Mesothelial cell of epicardium (in vitro differentiated cells): ENCODE measurements at regions not wholly inside any gene's neighbourhood (a gene's known extent, or its start where the extent isn't known, plus 50 kb on each side); places are given as distances from the start of the nearest gene placed in this dataset.

Experiments used
- DNase-seq, 2 experiments: peaks; one replicate each; pipeline ENCODE4 v3.0.0; 2021; ENCODE audit warnings: low spot score in 2 of 2; ENCODE audit not compliant: unreplicated experiment in 2 of 2
- H3K27ac Mint-ChIP-seq: 2 replicates; pipeline ENCODE4 v1.8.0; 2021; ENCODE audit warnings: mixed read lengths
- H3K27me3 Mint-ChIP-seq: 2 replicates; pipeline ENCODE4 v1.8.0; 2021; ENCODE audit warnings: low read depth, mixed read lengths
- H3K36me3 Mint-ChIP-seq: 2 replicates; pipeline ENCODE4 v1.8.0; 2021; ENCODE audit warnings: mixed read lengths
- H3K4me1 Mint-ChIP-seq: 2 replicates; pipeline ENCODE4 v1.8.0; 2021; ENCODE audit warnings: mixed read lengths
- H3K4me3 Mint-ChIP-seq: 2 replicates; pipeline ENCODE4 v1.8.0; 2021; ENCODE audit warnings: mild to moderate bottlenecking, moderate library complexity, mixed read lengths
- H3K9me3 Mint-ChIP-seq: 2 replicates; pipeline ENCODE4 v1.8.0; 2021; ENCODE audit warnings: mixed read lengths
- CTCF ChIP-seq: fragments of 200-600 bp; sonication (generic); IDR thresholded peaks from one replicate; pipeline ENCODE4 v1.5.0; 2021; ENCODE audit warnings: antibody characterized with exemption; ENCODE audit not compliant: unreplicated experiment

DNA sequence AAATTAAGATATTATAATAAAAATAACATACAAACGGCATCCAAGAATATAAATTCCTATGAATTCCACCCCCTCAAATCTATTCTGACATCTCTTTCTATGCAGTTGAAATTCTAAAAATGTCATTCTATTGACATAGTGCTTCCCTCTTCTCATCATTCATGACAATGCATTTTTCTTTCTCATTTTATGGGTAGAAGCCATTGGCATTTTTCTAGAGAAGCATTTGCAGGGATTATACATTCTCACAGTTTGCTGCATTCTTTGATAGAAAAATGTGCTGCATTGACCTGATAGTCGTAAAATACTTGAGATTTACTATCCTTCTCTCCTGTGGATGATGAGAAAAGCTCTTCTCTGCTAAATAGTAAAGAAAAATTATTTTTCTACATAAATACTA, 760.9 kb upstream of the ACO1 start:
- Mint-ChIP-seq H3K4me1 (no peaks in the 10 kb centered on the region), H3K27me3 (no peaks in the 10 kb centered on the region), H3K27ac (no peak overlapping the region), H3K9me3 (peaks cover 4% of the 10 kb centered on the region), H3K4me3 (no peak overlapping the region), H3K36me3 (no peaks in the 10 kb centered on the region)
- DNase-seq = no peak
- TF ChIP-seq CTCF = no peak

DNA sequence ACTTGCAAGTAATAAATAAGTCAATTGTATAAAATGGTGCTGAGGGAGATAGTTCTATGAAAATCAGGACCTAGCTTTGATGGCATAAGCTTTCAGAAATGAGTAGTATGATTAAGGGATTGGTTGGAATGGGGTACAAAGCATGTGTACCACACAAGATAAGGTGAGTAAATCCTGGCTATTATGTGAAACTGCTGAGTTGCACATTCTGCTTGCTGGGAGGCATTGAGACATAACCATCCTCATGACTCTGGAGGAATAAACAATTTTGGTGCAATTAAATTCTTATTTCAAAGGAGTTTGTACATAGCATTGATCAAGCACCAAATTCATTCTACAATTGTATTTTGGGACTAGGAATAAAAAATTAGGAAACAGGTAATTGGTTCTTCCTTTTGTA, 755.2 kb upstream of the ACO1 start:
- no peaks in the 10 kb centered on the region for H3K27me3 Mint-ChIP-seq
- no peak for TF ChIP-seq CTCF
- no peak overlapping the region for H3K27ac Mint-ChIP-seq
- H3K9me3 Mint-ChIP-seq = peaks cover 4% of the 10 kb centered on the region
- no peak for DNase-seq
- no peaks in the 10 kb centered on the region for H3K4me1 Mint-ChIP-seq
- H3K4me3 Mint-ChIP-seq = no peak overlapping the region
- no peaks in the 10 kb centered on the region for H3K36me3 Mint-ChIP-seq

DNA sequence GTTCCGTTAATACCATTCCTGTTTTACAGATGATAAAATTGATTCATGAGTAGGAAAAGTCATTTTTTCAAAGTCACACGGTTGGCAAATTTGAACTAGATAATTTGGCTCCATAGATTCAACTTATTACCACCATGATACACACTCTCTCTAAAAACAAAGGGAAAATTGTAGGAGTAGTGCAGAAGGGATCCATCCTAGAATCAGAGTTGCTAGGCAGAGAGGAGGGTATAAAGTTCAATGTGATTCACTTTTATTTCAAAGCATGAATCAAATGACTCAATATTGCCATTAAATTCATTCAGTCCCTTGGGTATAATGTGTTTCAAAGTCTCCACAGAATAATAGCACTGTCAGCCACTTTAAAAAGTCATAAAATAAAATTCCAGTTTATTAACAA, 747.2 kb upstream of the ACO1 start:
- H3K4me3 Mint-ChIP-seq = no peak overlapping the region
- H3K36me3 Mint-ChIP-seq = no peaks in the 10 kb centered on the region
- H3K9me3 Mint-ChIP-seq = no peaks in the 10 kb centered on the region
- no peak for DNase-seq
- H3K27ac Mint-ChIP-seq = no peak overlapping the region
- H3K27me3 Mint-ChIP-seq = peaks cover 10% of the 10 kb centered on the region
- H3K4me1 Mint-ChIP-seq = no peaks in the 10 kb centered on the region
- TF ChIP-seq CTCF = no peak

DNA sequence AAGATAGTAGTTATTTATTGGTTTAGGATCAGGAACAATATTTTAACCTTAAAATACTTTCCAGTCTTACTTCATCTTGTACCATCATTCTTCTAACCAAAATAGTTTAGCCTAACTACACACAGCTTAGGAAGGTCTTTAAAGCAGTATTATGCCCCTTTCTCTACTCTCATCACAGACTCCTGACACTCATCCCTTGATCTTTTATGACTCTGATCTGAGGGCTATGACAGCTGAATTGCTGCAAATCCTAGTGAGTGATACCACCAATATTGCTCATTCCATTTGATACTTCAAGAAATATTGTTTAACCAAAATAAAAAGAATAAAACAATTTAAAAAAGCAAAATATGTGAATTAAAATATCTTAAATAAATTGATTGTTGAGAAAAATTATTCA, 746.6 kb upstream of the ACO1 start:
- Mint-ChIP-seq H3K27me3 (peaks cover 12% of the 10 kb centered on the region), H3K9me3 (no peaks in the 10 kb centered on the region), H3K4me1 (no peaks in the 10 kb centered on the region), H3K4me3 (no peak overlapping the region), H3K27ac (no peak overlapping the region), H3K36me3 (no peaks in the 10 kb centered on the region)
- TF ChIP-seq CTCF = no peak
- DNase-seq = no peak

GRCh38 chr9:31639451-31639850, 745.0 kb upstream of the ACO1 start:
- no peak for TF ChIP-seq CTCF
- Mint-ChIP-seq H3K4me3 (no peak overlapping the region), H3K36me3 (no peaks in the 10 kb centered on the region), H3K9me3 (no peaks in the 10 kb centered on the region), H3K27ac (no peak overlapping the region), H3K27me3 (peaks cover 17% of the 10 kb centered on the region), H3K4me1 (no peaks in the 10 kb centered on the region)
- no peak for DNase-seq

- no peak overlapping the region for H3K27ac Mint-ChIP-seq
- no peaks in the 10 kb centered on the region for H3K4me1 Mint-ChIP-seq
- DNase-seq = no peak
- H3K27me3 Mint-ChIP-seq = no peaks in the 10 kb centered on the region
- no peaks in the 10 kb centered on the region for H3K36me3 Mint-ChIP-seq
- no peaks in the 10 kb centered on the region for H3K9me3 Mint-ChIP-seq
- TF ChIP-seq CTCF = no peak
- H3K4me3 Mint-ChIP-seq = no peak overlapping the region
These were observed 715.1 kb upstream of the ACO1 start for GRCh38 chr9:31669311-31669710.
